Mammary epithelial cell (primary cell): ENCODE measurements at regions not wholly inside any gene's neighbourhood (a gene's known extent, or its start where the extent isn't known, plus 50 kb on each side); places are given as distances from the start of the nearest gene placed in this dataset.

Experiments used
- EZH2 ChIP-seq: IDR thresholded peaks from 2 replicates; pipeline ENCODE4 v1.6.1; 2012; ENCODE audit warnings: low read length, inconsistent platforms, borderline replicate concordance
- TF ChIP-seq, protein P1 (sequence below), 2 donors: IDR thresholded peaks in 1 of 2; conservative IDR thresholded peaks in 1 of 2; 2 replicates each; pipeline ENCODE4 v1.5.1; 2011 to 2012; ENCODE audit warnings: inconsistent platforms in 2 of 2, low read length in 2 of 2, mild to moderate bottlenecking in 2 of 2, control low read depth in 1 of 2, low read depth in 1 of 2; ENCODE audit not compliant: insufficient read depth in 1 of 2; ENCODE audit errors: extremely low read depth in 1 of 2

GRCh38 chr5:98540056-98540455, 233.4 kb upstream of the RGMB start:
- TF ChIP-seq, protein P1, sequence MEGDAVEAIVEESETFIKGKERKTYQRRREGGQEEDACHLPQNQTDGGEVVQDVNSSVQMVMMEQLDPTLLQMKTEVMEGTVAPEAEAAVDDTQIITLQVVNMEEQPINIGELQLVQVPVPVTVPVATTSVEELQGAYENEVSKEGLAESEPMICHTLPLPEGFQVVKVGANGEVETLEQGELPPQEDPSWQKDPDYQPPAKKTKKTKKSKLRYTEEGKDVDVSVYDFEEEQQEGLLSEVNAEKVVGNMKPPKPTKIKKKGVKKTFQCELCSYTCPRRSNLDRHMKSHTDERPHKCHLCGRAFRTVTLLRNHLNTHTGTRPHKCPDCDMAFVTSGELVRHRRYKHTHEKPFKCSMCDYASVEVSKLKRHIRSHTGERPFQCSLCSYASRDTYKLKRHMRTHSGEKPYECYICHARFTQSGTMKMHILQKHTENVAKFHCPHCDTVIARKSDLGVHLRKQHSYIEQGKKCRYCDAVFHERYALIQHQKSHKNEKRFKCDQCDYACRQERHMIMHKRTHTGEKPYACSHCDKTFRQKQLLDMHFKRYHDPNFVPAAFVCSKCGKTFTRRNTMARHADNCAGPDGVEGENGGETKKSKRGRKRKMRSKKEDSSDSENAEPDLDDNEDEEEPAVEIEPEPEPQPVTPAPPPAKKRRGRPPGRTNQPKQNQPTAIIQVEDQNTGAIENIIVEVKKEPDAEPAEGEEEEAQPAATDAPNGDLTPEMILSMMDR (conservative IDR thresholded peaks at IDR 0.05 in 1 of 2, IDR thresholded peaks at IDR 0.05 in 1 of 2; ENCODE audit: extremely low read depth in 1 of 2, insufficient read depth in 1 of 2, low read depth in 1 of 2, low read length in 2 of 2) = no peak
- TF ChIP-seq EZH2 = no peak
